ENCODE measurements at regions not wholly inside any gene's neighbourhood (a gene's known extent, or its start where the extent isn't known, plus 50 kb on each side); places are given as distances from the start of the nearest gene placed in this dataset.

DNA sequence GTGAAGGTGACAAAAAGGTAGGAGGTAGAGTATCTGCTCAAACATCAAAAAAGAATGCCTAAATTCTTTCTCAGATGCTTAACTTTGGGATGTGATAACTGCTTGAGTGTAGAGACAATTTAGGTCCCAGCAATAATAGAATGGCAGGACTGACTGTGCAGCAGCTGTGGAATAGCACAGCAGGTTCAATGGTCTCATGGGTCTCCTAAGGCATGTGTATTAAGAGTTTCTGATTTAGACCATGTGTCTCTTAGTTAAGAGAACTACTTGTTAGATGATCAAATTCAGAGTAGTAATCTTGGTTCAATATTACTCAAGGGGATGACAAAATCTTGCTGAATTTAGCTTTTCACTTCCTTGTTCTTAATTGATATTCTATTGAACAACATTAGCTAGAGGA, 72.0 kb downstream of the ALX1 start:
- DNase-seq = no peak

DNA sequence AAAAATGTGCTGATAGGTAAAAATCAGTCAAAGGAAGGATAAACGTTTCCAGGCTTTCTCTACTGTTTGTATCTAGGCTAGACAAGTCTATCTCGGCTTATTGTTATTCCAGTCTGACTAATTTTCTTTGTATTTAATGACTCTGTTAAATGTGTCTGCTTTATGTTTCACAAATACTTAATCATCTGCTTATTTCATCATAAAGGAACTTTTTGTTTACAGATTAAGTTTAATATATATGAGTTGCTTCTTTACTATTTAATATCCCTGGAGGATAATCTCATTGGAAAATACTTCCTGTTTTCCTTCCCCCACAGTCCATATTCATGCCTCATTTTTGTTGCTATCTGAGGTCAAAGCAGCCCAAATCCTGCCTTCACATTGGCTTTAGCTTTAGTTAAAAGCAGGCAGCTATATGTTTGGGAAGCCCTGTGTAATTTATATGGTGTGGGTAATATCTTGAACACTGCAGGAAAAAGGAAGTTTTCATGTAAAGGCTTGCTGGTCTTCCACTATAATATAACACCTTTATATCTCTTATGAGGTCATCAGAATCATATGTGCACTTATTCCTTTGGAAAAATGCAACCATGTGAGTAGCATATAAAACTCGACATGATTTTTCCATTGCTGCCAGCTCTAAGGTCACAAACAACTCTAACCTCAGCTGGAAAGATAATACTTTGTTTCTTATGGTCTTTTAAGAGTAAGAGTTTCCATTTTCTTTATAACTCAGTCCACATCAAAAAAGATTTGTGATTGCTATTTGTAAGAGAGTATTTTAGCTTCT, 76.8 kb downstream of the ALX1 start:
- no peak for DNase-seq

DNA sequence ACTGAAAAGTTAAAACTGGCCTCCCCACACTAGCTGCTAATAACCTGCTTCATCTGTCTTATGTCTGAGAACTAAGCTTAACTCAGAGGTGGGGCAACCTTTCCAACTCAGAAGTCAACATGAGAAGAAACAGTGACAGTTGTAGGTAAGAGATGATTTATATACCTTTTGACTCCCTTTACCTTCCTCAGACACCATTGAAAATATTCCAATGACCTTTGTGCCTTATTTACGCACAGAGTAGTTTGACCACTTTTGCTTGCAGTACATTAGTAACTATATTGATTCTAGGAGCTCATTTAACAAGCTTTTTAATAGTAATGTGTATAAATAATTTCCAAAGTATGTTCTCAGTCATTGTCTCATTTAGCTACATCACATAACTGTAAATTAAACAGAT, 77.6 kb downstream of the ALX1 start:
- no peak for DNase-seq

DNA sequence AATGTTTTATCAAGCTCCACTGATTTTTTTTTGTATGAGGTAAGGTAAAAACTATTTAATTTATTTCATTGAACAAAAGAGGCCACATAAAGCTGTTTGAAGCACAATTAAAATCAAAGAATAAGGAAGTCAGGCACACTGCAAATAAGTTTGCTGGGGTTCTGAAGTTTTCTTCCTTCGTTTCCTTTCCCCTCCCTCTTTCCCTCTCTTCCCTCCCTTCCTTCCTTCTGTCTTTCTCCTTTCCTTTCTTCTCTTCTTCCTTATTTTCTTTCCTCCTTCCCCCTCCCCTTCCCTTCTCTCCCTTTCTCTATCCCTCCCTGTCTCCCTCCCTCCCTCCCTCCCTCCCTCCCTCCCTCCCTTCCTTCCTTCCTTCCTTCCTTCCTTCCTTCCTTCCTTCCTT, 78.7 kb downstream of the ALX1 start:
- no peak for DNase-seq

DNA sequence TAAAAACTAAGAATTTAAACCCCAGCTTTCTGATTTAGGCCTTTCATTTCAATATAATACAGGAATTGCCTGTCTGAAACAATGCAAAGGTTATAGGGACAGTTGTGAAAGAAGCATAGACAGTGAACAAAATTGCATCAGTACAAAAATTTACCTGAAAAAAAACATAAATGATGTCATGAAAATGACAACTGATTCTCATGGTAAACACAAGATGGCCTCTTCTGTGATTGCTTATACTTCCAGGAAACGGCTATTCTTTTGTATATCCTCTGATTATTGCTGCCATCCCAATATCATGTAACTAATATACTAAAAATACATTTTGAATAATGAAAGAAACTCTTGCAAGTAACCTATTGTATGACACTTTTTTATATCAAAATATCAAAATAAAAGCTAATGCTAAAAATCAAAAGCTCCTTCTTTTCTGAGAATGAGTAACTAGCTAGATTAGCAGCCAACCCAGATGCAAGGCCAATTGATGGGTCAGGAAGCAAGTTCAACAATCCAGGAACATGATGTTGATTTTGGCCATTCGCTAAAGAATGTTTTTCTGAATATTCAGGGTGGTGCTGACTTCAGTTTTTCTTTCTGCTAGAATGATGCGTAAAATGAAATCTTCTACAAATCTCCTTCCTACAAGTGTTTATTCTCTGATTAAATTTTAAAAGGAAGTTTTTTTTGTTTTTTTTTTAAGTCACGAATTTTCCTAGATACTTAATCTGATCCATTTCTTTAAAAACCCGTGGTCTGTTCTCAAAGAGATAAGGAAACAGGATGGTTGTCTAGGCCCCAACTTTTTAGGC, 83.6 kb downstream of the ALX1 start:
- DNase-seq = no peak

DNA sequence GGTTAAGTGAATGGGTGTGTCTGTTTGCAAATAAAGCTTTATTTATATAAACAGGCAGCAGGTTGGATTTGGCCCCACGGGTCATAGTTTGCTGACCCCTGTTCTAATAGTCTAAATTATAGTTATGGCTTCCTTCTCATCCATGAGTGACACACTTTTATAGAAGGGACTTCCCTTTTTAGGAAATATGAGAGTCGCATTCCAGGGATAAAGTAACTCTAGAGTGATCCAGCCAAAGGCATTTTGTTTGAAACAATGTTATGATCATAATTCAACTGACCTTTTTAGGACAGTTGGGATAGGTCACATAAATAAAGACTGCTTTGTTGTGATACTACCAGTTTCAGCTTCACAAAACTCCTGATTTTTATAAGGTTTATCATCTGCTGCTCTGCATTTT, 87.9 kb downstream of the ALX1 start:
- no peak for DNase-seq

DNA sequence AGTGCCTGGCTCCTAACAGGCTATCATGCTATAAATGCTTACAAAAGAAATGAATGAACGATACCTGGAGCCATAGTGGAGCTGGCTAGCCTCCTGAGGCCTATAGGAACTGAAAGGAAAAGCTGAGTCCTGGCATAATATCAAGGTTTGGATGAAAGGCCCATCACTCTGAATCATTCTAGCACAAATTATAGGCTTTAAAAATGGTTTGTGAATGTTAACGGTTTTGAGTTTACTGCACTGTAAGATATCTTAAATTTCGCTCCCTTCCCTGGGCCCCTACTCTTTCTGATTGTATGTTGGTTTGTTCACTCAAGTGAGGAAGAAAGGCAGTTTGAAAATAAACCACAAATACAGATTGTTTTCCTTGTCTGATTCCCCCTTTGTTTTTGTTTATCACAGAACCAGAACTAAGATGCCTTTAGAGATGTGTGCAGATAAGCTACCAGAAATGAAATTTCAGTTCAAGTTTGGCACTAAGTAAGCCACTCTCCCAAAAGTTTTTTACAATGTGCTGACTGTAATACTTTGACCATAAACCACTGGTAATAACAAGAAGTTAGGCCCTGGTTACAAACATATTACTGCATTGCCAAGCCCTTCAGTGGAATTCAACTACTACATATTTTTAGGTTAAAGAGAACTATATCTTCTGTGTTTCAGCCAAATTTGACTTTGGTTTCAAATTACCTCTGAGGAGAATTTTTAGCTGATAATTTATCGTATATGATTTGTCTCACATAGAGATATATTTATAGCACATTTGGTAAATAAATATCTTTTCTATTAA, 89.5 kb downstream of the ALX1 start:
- DNase-seq = no peak

DNA sequence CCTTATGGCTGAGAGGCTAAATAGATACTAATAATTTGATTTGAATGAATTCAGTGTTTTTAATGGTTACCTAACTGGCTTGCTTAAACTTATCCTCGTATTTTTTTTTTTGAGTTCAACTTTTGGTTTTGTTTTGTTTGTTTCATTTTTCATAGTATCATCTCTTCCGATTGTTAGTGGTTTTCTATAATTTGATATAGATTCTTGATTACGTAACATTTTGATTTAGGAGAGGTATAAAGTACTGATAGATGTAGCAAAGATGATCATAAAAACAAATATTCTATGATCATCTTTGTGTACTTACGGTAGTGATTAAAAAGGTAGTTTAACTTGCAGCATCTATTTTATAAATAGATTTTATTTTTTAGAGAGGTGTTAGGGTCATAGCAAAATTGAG, 93.0 kb downstream of the ALX1 start:
- no peak for DNase-seq

DNA sequence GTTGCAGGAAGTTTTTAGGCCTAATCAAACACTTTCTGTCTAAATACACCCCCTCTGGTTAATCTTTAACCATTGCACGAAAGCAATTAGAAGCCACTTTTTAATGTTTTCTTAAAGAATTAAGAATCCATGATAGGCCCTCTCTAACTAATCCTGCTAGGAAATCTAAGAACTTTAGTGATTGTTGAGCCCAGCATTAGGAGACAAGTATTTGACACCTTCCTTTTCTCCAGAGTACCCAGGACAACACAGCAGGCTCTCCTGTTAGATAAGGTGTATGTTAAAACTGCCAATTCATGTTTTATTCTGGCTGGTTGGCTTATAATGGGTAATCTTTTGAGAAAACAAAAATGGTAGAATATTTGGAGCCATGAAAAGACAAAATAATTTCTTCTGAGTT, 95.0 kb downstream of the ALX1 start:
- no peak for DNase-seq

DNA sequence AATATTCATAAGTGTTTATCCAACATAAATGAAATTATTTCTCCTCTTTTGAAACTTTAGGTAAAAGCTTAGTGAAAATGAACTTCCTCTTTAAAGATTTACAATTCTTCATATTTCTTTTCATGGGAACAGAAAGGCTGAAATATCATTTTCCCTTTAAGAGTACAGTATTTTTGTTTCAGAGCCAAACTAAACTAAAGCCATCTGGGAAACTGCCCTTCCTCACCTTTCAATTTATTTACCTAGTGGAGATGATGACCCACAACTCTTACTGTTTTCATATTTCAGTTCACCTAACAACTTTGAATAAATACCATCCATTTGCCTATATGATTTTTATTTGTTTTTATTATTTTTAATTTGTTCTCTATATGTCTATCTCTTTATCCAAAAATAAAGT, 105.4 kb downstream of the ALX1 start:
- DNase-seq = no peak

DNA sequence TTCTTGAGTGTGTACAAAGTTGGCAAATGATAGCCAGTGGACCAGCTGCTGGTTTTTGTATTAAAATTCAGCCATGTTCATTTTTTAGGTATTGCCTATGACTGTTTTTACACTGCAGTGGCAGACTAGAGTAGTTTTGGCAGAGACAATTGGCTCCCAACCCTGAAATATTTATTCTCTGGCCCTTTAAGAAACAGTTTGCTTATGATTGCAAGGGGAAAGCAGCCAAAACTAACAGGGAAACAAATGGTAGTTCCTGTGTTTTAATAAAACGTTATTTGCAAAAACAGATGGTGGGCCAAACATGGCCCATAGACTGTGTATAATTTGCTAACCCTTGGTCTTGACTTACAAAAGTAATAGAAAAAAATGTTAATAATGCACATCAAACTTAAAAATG, 110.2 kb downstream of the ALX1 start:
- no peak for DNase-seq

DNA sequence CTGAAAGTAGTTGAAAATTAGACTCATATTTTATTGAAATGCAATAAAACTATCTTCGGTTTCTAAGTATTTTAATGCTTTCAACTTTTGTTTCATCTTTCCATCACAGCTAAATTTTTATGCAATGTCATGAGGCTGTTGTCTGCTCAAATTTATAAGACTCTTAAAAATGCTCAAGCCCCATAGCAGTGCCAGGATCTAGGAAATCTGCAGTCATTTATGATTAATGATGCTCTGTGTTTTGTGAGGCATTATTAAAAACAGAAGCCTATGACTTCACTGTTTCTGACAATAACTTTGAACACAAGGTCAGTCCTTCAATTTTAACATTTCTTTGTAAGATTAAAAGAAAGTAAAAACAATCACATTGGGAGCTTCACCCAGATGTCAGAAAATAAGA, 112.5 kb downstream of the ALX1 start:
- DNase-seq = no peak

DNA sequence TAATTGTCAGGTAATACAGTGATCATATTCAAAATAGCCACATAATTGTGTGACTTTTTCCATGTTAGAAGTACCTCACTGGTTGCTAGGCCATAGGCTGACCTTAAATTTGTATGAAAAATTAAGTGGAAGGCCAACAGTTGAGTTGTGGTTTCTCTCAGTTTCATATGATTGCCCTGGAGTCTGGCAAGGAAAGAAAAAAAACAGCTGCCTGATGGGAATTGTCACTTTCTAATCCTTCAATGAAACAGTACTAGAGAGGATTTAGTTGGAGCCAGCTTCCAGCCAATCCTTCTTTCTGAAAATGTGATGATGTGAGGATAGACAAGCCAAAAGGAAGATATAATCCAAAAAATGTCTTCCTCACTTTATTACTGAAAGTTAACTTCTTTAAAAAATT, 113.6 kb downstream of the ALX1 start:
- DNase-seq = no peak

DNA sequence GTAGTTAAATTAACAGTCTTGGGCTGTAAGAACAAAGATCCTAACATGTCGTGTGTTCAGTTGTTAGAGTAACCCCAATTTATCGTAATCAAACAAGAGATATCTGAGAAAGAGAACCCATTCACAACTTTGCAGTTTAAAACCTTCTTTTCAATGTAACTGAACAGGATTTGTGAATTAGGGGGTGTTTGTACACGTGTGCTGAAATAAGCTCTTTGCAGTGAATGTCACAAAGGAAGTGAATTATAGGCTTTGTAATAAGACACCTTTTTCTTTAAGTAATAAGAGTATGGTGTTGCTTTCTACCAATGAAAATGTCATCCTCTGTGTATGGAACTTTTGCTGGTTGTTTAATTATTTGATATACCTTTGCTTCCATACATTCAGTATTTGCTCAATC, 114.0 kb downstream of the ALX1 start:
- no peak for DNase-seq

DNA sequence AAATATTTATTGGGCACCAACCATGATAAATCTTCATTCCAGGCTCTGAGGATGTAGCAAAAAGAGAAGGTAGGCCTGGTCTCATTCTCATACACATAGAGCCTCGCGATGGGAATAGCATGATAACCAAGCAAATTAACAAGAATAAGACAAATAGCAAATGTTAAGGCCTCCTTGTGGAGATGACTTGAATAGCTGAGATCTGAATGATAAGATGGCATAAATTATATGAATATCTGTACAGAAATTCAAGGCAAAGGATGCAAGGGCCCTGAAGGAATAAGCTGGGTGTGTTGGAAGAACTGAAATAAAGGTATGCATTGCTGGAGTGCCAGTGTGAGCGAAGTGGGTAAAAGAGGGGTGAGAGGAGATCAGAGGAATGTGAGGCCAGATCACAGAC, 114.8 kb downstream of the ALX1 start:
- DNase-seq = no peak

DNA sequence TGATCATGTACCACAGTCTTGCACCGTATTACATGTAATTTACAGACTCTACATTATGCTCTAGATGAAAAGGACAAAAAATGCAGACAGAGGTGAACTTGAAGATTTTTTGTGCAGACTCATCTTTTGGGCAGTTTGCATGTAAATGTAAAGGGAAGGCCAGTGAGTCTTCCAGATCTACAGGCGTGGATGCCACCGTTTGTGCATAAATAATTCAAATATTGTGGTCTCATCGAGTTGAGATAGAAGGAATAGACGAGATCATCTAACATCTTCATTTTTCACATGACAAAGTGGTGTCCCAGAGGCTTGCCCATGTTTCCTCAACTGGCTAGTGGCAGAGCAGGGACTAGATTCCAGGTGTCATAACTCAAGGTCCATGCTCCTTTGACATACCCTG, 125.2 kb downstream of the ALX1 start:
- no peak for DNase-seq

DNA sequence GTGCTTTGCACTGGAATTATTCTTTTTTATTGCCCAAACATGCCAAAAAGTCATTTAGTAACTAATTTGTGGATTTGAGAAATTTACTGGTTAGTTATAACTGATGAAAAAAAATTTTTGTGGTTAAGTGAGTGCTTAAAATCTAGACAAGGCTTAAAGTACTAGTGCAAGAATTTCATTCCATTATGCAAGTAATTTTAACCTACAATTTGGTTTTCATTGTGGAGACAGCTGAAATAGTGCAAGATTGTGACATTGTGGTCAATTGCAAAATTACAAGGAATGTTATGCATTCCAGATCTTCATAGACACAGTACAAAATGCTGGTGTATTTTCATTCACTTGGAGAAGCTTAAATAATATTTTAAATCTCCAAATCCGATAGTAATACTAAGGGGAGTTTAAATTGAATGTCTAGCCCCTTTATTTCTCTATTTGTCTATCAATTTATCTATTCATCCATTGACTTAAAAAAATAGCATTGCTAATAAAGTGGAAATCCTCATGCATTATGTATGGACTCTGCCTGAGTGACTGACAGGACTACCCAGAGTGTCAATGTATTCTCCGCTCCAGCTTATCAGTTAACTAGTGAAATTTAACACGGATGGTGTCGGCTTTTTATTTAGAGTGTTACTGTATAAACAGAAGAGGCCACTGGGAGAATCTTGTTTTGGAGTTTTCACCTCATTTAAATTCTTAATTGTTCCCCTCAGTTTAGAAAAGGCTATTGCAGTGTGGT, 125.9 kb downstream of the ALX1 start:
- no peak for DNase-seq

DNA sequence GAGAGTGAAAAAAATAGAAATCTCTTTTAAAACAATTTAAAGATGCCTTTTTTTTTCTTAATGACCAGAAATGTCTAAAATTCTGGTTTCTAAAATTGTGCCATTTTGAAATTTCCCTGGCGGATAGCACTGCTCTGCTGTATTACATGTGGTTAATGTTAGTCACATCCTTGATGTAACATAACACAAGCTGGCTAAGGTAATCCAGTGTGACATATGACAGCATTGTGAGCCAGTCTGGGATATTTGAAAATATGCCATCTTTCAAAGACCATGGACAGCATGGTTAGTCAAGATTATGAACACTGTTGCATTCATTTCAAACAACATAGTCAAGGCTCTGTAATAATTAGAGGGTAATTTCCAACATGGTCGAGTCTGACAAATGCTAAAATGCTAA, 133.2 kb downstream of the ALX1 start:
- no peak for DNase-seq

DNA sequence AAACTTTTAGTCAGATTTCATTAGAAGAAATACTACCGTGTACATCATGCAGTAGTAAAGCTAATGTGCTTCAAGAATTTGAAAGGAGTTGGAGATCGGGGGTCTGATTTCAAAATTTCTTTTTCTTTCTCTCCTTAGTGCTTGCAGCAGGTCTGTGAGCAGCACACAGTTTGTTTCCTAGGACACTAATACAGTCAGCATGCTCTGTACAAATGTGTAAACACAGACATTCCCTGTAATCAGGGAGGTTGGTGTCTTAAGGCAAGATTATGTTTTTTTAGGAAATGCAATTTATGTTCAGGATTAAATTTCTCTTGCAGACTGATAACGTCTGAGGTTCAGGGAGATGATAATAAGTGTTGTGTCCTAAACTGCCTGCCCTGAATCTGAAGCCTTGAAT, 142.7 kb downstream of the ALX1 start:
- no peak for DNase-seq

DNA sequence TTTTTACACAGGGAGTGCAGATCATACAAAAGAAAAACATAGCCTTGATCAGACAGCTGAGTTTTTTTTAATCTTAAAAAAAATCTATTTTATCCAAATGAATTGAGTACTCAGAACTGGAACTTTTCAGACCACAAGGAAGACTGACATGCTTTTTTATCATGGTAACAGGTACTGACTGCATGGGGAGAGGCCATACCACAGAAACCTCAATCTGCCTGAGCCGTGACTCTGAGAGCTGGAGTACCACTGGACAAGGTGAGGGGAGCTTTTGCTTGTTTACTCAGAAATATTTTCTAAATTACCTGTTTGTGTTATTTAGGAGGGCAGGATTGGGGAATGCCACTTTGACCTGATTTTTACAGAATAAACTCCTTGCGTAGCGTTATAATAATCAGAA, 143.9 kb downstream of the ALX1 start:
- DNase-seq = no peak

DNA sequence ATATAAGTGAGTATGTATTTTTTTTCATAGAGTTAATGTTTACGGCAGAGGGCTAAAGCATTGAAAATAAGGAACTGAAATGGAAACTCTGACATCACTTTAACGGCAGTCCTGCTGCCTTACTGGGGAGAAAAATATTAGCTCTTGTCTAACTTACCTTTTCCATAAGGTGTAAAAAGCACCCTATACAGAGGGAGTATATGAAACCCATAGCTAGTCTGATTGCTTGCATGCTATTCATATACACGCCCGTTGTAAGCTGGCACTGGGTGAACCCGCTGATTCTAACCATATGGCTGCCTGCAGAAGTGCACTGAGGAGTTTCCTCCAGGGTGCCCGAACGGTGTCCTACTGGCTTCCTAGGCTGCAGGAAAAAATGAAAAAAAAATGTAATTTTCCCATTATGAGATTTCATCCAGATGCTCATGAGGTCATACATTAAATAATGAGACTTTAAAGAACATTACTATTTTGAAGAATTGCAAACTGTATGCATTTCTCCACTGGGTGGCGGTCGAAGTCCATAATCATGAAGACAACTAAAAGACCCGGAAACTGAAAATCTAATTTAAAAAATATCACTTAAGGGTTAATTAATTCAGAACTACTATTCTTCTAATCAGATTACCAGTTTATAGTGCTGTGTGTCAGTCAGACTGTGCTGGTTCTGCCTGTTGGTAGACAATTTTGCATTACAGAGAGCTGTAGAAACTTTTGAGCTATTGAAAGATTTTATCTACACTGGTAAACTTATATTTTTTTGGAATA, 144.7 kb downstream of the ALX1 start:
- no peak for DNase-seq

DNA sequence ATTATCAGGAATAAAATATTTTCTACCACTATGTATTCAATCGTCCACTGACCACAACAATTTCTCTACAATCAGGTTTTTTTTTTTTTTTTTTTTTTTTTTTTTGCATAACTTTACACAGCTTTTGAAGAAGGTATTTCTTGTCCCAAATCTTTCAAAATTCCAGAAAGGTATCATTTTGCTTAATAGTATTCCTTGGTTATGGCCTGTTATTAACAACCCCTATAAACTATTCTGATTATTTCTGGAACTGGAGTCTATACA, 145.3 kb downstream of the ALX1 start:
- no peak for DNase-seq

DNA sequence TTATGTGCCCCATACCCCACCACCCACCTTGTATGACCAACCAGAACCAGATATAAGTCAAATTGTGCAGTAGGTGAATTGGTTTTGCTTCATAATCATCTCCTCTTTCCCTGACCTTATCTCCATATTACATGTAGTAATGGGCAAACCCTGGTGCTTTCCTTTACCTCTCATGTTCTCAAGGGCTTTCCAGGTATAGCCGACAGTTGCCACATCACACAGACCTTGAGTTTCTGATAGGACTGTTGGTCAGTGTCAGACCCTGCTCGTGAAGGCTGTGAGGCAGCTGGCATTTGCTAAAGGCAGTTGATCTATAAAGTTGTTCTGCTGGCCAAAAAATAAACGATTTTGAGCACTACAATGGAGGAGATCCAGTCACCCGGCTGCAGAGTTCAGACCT, 145.9 kb downstream of the ALX1 start:
- DNase-seq = no peak
